Suprapubic skin (tissue), 4 donors: ENCODE measurements at regions not wholly inside any gene's neighbourhood (a gene's known extent, or its start where the extent isn't known, plus 50 kb on each side); places are given as distances from the start of the nearest gene placed in this dataset.
"Not testable (repeated sequence)": the region's sequence is repeated elsewhere in the genome, so short reads cannot be mapped to it uniquely, and the experiment has no call there.

Experiments
- EP300 ChIP-seq: sonication (generic); formaldehyde crosslinking; IDR thresholded peaks from one replicate; pipeline ENCODE4 v1.6.1; 2017; ENCODE audit warnings: antibody characterized with exemption
- POLR2A ChIP-seq, 2 donors: fragments of 450-650 bp; IDR thresholded peaks; one replicate each; pipeline ENCODE4 v1.6.1; 2017; ENCODE audit warnings: antibody characterized with exemption in 2 of 2, mild to moderate bottlenecking in 2 of 2, moderate library complexity in 2 of 2
- POLR2AphosphoS5 ChIP-seq, 3 donors: sonication (generic); formaldehyde crosslinking; IDR thresholded peaks; one replicate each; pipeline ENCODE4 v1.6.1; 2017; ENCODE audit warnings: antibody characterized with exemption in 3 of 3
- TF ChIP-seq, protein P1 (sequence below), 2 donors: fragments of 200-600 bp in 1 of 2; fragments of 450-650 bp in 1 of 2; sonication (generic) in 1 of 2; IDR thresholded peaks; one replicate each; pipeline ENCODE4 v1.5.1; 2016 to 2019; ENCODE audit warnings: antibody characterized with exemption in 2 of 2, mild to moderate bottlenecking in 1 of 2, moderate library complexity in 1 of 2

DNA sequence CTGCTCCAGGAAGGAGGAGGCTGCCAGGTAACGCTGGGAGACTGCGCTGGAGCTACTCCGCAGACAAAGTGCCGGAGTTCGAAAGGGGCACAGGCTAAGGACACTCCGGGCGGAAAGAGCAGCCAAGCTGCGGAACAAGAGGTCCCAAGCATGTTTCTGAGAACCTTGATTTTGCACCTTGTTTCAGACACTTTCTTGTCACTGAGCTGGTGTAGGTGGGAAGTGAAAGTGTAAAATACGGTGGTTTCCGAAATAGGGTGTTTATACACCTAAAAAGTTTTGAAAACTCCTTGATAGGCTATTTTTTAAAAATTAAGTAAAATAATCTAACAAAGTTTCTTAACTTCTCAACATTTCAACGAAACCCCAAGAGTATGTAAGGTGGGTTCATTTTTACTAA, 278.2 kb downstream of the ANAPC1 start:
- TF ChIP-seq, protein P1, sequence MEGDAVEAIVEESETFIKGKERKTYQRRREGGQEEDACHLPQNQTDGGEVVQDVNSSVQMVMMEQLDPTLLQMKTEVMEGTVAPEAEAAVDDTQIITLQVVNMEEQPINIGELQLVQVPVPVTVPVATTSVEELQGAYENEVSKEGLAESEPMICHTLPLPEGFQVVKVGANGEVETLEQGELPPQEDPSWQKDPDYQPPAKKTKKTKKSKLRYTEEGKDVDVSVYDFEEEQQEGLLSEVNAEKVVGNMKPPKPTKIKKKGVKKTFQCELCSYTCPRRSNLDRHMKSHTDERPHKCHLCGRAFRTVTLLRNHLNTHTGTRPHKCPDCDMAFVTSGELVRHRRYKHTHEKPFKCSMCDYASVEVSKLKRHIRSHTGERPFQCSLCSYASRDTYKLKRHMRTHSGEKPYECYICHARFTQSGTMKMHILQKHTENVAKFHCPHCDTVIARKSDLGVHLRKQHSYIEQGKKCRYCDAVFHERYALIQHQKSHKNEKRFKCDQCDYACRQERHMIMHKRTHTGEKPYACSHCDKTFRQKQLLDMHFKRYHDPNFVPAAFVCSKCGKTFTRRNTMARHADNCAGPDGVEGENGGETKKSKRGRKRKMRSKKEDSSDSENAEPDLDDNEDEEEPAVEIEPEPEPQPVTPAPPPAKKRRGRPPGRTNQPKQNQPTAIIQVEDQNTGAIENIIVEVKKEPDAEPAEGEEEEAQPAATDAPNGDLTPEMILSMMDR (IDR thresholded peaks at IDR 0.05) = not testable (repeated sequence)
- not testable (repeated sequence) for TF ChIP-seq POLR2A (IDR thresholded peaks at IDR 0.05); EP300; POLR2AphosphoS5 (IDR thresholded peaks at IDR 0.05)
